Liver (tissue), 3 donors: ENCODE measurements at regions not wholly inside any gene's neighbourhood (a gene's known extent, or its start where the extent isn't known, plus 50 kb on each side); places are given as distances from the start of the nearest gene placed in this dataset.

Experiments
- EGR1 ChIP-seq, 2 donors: IDR thresholded peaks; 2 replicates each; pipeline ENCODE4 v1.6.1; 2016 to 2018; ENCODE audit warnings: antibody characterized with exemption in 2 of 2, low read depth in 2 of 2
- FOXA1 ChIP-seq: IDR thresholded peaks from 2 replicates; pipeline ENCODE4 v1.6.1; 2016; ENCODE audit warnings: antibody characterized with exemption
- GABPA ChIP-seq, 2 donors: IDR thresholded peaks in 1 of 2; conservative IDR thresholded peaks in 1 of 2; 2 replicates each; pipeline ENCODE4 v1.6.1; 2016; ENCODE audit warnings: antibody characterized with exemption in 2 of 2, mild to moderate bottlenecking in 1 of 2, moderate library complexity in 1 of 2
- RAD21 ChIP-seq, 2 donors: IDR thresholded peaks; 2 replicates each; pipeline ENCODE4 v1.6.1; 2016; ENCODE audit warnings: antibody characterized with exemption in 2 of 2, mild to moderate bottlenecking in 2 of 2
- SP1 ChIP-seq: IDR thresholded peaks from 2 replicates; pipeline ENCODE4 v1.6.1; 2018; ENCODE audit warnings: antibody characterized with exemption, mild to moderate bottlenecking
- TAF1 ChIP-seq: conservative IDR thresholded peaks from 2 replicates; pipeline ENCODE4 v1.6.1; 2016; ENCODE audit warnings: antibody characterized with exemption, mild to moderate bottlenecking
- YY1 ChIP-seq: IDR thresholded peaks from 2 replicates; pipeline ENCODE4 v1.6.1; 2016; ENCODE audit warnings: antibody characterized with exemption, mild to moderate bottlenecking
- TF ChIP-seq, protein P1 (sequence below): fragments of 150-350 bp; IDR thresholded peaks from 2 replicates; pipeline ENCODE4 v1.5.1; 2017; ENCODE audit warnings: improper control_type of control experiment, low read depth, low read length; ENCODE audit not compliant: missing input control
- TF ChIP-seq, protein P2 (sequence below): IDR thresholded peaks from 2 replicates; pipeline ENCODE4 v1.6.1; 2016; ENCODE audit warnings: antibody characterized with exemption
- TF ChIP-seq, protein P3 (sequence below): IDR thresholded peaks from 2 replicates; pipeline ENCODE4 v1.6.1; 2016; ENCODE audit warnings: antibody characterized with exemption, mild to moderate bottlenecking
- donor health status: healthy.
- donor health status: healthy.

DNA sequence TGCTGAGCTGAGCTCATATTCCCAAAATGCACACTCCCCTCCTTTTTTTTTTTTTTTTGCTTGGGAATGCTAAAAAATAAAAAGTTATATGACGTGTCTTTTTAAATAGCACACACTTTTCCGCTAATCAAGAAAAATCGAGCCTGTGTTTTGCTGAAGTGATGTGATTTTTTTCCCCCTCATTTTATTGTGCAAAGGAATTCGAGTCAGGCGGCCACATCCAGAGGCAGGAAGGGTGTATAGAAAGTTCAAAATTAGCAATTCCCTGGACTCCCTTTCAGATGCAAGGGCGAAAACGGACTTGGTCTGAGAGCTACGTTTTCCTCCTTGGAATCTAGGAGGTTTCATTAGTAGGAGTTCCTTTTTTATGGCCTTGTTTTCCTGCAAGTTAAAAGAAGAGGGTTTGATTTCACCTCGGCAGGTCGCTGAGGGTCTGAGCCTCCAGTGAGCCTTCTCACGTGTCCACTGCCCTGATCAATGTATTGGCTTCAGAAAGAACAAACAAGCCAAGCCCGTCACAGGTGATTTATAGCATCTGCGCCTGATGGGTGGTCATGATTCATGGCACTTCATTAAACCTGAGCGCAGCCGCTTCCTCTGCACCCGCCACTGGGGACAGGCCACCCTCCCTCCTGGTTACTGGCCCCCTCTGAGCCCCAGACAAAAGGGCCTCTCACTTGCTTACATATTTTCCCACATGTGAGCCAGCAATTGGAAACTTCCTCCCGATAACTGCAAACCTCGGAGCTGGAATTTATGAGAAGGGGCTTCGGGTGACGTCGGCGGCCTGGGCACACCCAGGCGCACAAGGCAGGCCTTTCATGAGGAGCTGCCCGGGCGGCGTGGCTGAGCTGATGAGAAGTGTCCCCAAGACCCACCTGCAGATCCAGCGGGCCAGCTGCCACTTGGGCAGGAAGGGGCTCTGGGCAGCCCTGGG, 64.4 kb upstream of the LINC01488 start:
- TF ChIP-seq, protein P1, sequence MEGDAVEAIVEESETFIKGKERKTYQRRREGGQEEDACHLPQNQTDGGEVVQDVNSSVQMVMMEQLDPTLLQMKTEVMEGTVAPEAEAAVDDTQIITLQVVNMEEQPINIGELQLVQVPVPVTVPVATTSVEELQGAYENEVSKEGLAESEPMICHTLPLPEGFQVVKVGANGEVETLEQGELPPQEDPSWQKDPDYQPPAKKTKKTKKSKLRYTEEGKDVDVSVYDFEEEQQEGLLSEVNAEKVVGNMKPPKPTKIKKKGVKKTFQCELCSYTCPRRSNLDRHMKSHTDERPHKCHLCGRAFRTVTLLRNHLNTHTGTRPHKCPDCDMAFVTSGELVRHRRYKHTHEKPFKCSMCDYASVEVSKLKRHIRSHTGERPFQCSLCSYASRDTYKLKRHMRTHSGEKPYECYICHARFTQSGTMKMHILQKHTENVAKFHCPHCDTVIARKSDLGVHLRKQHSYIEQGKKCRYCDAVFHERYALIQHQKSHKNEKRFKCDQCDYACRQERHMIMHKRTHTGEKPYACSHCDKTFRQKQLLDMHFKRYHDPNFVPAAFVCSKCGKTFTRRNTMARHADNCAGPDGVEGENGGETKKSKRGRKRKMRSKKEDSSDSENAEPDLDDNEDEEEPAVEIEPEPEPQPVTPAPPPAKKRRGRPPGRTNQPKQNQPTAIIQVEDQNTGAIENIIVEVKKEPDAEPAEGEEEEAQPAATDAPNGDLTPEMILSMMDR = no peak
- TF ChIP-seq TAF1 (no peak), YY1 (no peak), RAD21 (IDR thresholded peaks at IDR 0.05) (no peak), SP1 (no peak), EGR1 (IDR thresholded peaks at IDR 0.05; ENCODE audit: low read depth in 2 of 2) (no peak), GABPA (IDR thresholded peaks at IDR 0.05 in 1 of 2, conservative IDR thresholded peaks at IDR 0.05 in 1 of 2) (no peak), FOXA1 (no peak)
- TF ChIP-seq, protein P2, sequence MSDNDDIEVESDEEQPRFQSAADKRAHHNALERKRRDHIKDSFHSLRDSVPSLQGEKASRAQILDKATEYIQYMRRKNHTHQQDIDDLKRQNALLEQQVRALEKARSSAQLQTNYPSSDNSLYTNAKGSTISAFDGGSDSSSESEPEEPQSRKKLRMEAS = no peak
- TF ChIP-seq, protein P3, sequence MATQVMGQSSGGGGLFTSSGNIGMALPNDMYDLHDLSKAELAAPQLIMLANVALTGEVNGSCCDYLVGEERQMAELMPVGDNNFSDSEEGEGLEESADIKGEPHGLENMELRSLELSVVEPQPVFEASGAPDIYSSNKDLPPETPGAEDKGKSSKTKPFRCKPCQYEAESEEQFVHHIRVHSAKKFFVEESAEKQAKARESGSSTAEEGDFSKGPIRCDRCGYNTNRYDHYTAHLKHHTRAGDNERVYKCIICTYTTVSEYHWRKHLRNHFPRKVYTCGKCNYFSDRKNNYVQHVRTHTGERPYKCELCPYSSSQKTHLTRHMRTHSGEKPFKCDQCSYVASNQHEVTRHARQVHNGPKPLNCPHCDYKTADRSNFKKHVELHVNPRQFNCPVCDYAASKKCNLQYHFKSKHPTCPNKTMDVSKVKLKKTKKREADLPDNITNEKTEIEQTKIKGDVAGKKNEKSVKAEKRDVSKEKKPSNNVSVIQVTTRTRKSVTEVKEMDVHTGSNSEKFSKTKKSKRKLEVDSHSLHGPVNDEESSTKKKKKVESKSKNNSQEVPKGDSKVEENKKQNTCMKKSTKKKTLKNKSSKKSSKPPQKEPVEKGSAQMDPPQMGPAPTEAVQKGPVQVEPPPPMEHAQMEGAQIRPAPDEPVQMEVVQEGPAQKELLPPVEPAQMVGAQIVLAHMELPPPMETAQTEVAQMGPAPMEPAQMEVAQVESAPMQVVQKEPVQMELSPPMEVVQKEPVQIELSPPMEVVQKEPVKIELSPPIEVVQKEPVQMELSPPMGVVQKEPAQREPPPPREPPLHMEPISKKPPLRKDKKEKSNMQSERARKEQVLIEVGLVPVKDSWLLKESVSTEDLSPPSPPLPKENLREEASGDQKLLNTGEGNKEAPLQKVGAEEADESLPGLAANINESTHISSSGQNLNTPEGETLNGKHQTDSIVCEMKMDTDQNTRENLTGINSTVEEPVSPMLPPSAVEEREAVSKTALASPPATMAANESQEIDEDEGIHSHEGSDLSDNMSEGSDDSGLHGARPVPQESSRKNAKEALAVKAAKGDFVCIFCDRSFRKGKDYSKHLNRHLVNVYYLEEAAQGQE = no peak
